Endothelial cell of umbilical vein (primary cell): ENCODE measurements at regions not wholly inside any gene's neighbourhood (a gene's known extent, or its start where the extent isn't known, plus 50 kb on each side); places are given as distances from the start of the nearest gene placed in this dataset.

Experiments
- BruUV-seq: library from RNA; stranded (reverse); fragments of 400-500 nt; replicated peaks from 2 replicates; lab custom pipeline; 2021; lab: Mats Ljungman, UMichigan
- CTCF ChIA-PET: fragments of 300-600, 350-600 bp; sonication (Branson Sonifier 250); formaldehyde crosslinking; loops from one replicate; lab custom pipeline; 2021; ENCODE audit warnings: antibody characterized with exemption, inconsistent platforms; lab: Charles Lee
- POLR2A ChIA-PET: fragments of 300-600, 350-600 bp; sonication (Branson Sonifier 250); formaldehyde crosslinking; loops from one replicate; lab custom pipeline; 2021; ENCODE audit warnings: antibody characterized with exemption, inconsistent platforms; lab: Charles Lee
- DNase-seq: peaks from one replicate; pipeline ENCODE4 v3.0.0-alpha.2; 2011; ENCODE audit warnings: low read depth, low spot score
- FAIRE-seq: peaks from 2 replicates; lab custom pipeline; 2011; peaks lifted over from hg19 to GRCh38; lab: Jason Lieb, UNC
- H2AFZ ChIP-seq: 2 replicates; pipeline ENCODE4 v1.6.0; 2012; ENCODE audit warnings: low read depth, low read length, control low read depth, inconsistent platforms
- H3K27ac ChIP-seq: 2 replicates; pipeline ENCODE4 v1.5.1; 2011; ENCODE audit warnings: low read depth, mild to moderate bottlenecking, control low read depth, low read length, moderate library complexity; ENCODE audit not compliant: insufficient read depth
- H3K27me3 ChIP-seq, 2 experiments: 2 replicates each; pipeline versions ENCODE4 v1.6.0 to v1.6.1; 2011; ENCODE audit warnings: low read length in 2 of 2, mixed read lengths in 1 of 2; ENCODE audit not compliant: control insufficient read depth in 2 of 2, insufficient read depth in 2 of 2
- H3K36me3 ChIP-seq, 2 experiments: 2 replicates in 1 of 2; 3 replicates in 1 of 2; pipeline ENCODE4 v1.5.1; 2011; ENCODE audit warnings: low read length in 2 of 2, mild to moderate bottlenecking in 1 of 2, moderate library complexity in 1 of 2; ENCODE audit not compliant: control insufficient read depth in 2 of 2, insufficient read depth in 2 of 2; ENCODE audit errors: extremely low read depth in 1 of 2
- H3K4me1 ChIP-seq: 3 replicates; pipeline ENCODE4 v1.5.1; 2011; ENCODE audit warnings: mild to moderate bottlenecking, low read length; ENCODE audit not compliant: control insufficient read depth, insufficient read depth; ENCODE audit errors: extremely low read depth
- H3K4me2 ChIP-seq: 2 replicates; pipeline ENCODE4 v1.6.1; 2011; ENCODE audit warnings: low read length, control low read depth, mixed read lengths; ENCODE audit not compliant: insufficient read depth
- H3K4me3 ChIP-seq, 3 experiments: fragments of 200-600 bp in 1 of 3; sonication (generic), shearing (Covaris generic) in 1 of 3; replicated peaks in 1 of 3; 2 replicates each; pipeline ENCODE4 v1.5.1; 2011 to 2016; ENCODE audit warnings: control low read depth in 3 of 3, low read length in 3 of 3, mild to moderate bottlenecking in 2 of 3, inconsistent platforms in 1 of 3, low read depth in 1 of 3, moderate library complexity in 1 of 3; ENCODE audit not compliant: insufficient read depth in 1 of 3
- H3K79me2 ChIP-seq: 2 replicates; pipeline ENCODE4 v1.6.0; 2012; ENCODE audit warnings: low read length, inconsistent platforms; ENCODE audit not compliant: control insufficient read depth, insufficient read depth
- H3K9ac ChIP-seq: replicated peaks from 2 replicates; pipeline ENCODE3; 2011; ENCODE audit warnings: low read length, control low read depth; ENCODE audit not compliant: insufficient read depth; ENCODE audit errors: extremely low read depth
- H3K9me1 ChIP-seq: replicated peaks from 3 replicates; pipeline ENCODE4 v1.6.0; 2011; ENCODE audit warnings: mild to moderate bottlenecking, low read length; ENCODE audit not compliant: control insufficient read depth, insufficient read depth; ENCODE audit errors: extremely low read depth
- H3K9me3 ChIP-seq: replicated peaks from 2 replicates; pipeline ENCODE4 v1.5.1; 2012; ENCODE audit warnings: low read length, inconsistent platforms; ENCODE audit not compliant: control insufficient read depth, insufficient read depth
- H4K20me1 ChIP-seq: replicated peaks from 2 replicates; pipeline ENCODE3; 2011; ENCODE audit warnings: mild to moderate bottlenecking, low read length; ENCODE audit not compliant: control insufficient read depth, insufficient read depth; ENCODE audit errors: extremely low read depth
- CTCF ChIP-seq, 2 donors: IDR thresholded peaks; 1 replicate in 1 of 2; 2 replicates in 1 of 2; pipeline ENCODE4 v1.5.1; 2011; ENCODE audit warnings: low read length in 2 of 2, mild to moderate bottlenecking in 2 of 2, moderate library complexity in 2 of 2, control low read depth in 1 of 2, inconsistent platforms in 1 of 2, low read depth in 1 of 2; ENCODE audit not compliant: insufficient read depth in 1 of 2; ENCODE audit errors: extremely low read depth in 1 of 2
- EZH2 ChIP-seq: IDR thresholded peaks from 2 replicates; pipeline ENCODE4 v1.6.1; 2012; ENCODE audit warnings: borderline replicate concordance, low read depth, mild to moderate bottlenecking, moderate library complexity, low read length, inconsistent platforms; ENCODE audit not compliant: severe bottlenecking
- FOS ChIP-seq: IDR thresholded peaks from 2 replicates; pipeline ENCODE4 v1.6.1; 2011; ENCODE audit warnings: mild to moderate bottlenecking, low read length, moderate library complexity, borderline replicate concordance; ENCODE audit not compliant: insufficient read depth
- GATA2 ChIP-seq: IDR thresholded peaks from 2 replicates; pipeline ENCODE4 v1.7.0; 2011; ENCODE audit warnings: low read depth, mild to moderate bottlenecking, moderate library complexity, mixed read lengths, low read length; ENCODE audit not compliant: insufficient read length, insufficient read depth
- JUN ChIP-seq: IDR thresholded peaks from 2 replicates; pipeline ENCODE4 v1.6.1; 2011; ENCODE audit warnings: borderline replicate concordance, low read depth; ENCODE audit not compliant: insufficient read length, insufficient read depth
- MAX ChIP-seq: IDR thresholded peaks from 2 replicates; pipeline ENCODE4 v1.6.1; 2011; ENCODE audit not compliant: insufficient read depth, insufficient read length
- MYC ChIP-seq: IDR thresholded peaks from one replicate; pipeline ENCODE4 v1.6.1; 2011; ENCODE audit warnings: mild to moderate bottlenecking, low read depth, low read length
- POLR2A ChIP-seq: IDR thresholded peaks from 2 replicates; pipeline ENCODE4 v1.6.1; 2012; ENCODE audit warnings: low read depth, mild to moderate bottlenecking, control low read depth, low read length
- POLR2AphosphoS5 ChIP-seq: IDR thresholded peaks from 2 replicates; pipeline ENCODE4 v1.6.1; 2012; ENCODE audit warnings: low read depth, mild to moderate bottlenecking, control low read depth, low read length, moderate library complexity; ENCODE audit not compliant: insufficient read depth
- dilution Hi-C: fragments of 300-500 bp; cut with MboI; formaldehyde crosslinking; loops from one replicate; pipeline ENCODE4 v1.15.0; 2019; ENCODE audit warnings: low sequenced_read_pairs; ENCODE audit not compliant: extremely low pct_ligation_motif_present
- intact Hi-C: fragments of 100-400 bp; cut with micrococcal nuclease; formaldehyde crosslinking; loops from one replicate; pipeline ENCODE4 v1.10.0; 2022

GRCh38 chr11:116651098-116651736, 121.6 kb downstream of the BUD13 start:
- dilution Hi-C loops, result no loop called here
- no peak overlapping the region for H2AFZ ChIP-seq
- no peaks in the 10 kb centered on the region for H3K9me1 ChIP-seq
- no peak overlapping the region for H3K9ac ChIP-seq
- no peaks in the 10 kb centered on the region for H3K9me3 ChIP-seq
- DNase-seq, result no peak
- intact Hi-C loops, result no loop called here
- H4K20me1 ChIP-seq, result no peaks in the 10 kb centered on the region
- no peak overlapping the region for H3K27ac ChIP-seq
- no peaks in the 10 kb centered on the region for H3K4me1 ChIP-seq
- no peak for TF ChIP-seq MAX
- no peak for TF ChIP-seq CTCF (IDR thresholded peaks at IDR 0.05; ENCODE audit: extremely low read depth in 1 of 2, insufficient read depth in 1 of 2, low read depth in 1 of 2, low read length in 2 of 2)
- TF ChIP-seq POLR2A, result no peak
- TF ChIP-seq EZH2, result no peak
- no peak for TF ChIP-seq POLR2AphosphoS5
- no peak for TF ChIP-seq GATA2
- no peak for TF ChIP-seq JUN
- no peak for TF ChIP-seq FOS
- no peak for TF ChIP-seq MYC
- ChIA-PET CTCF (interaction anchor here (1.7 kb wide), 1 partner anchor 137 kb away, joined by 7 read pairs; no protein-coding TSS in a partner anchor), POLR2A (no interaction called here)
- FAIRE-seq, result no peak
- BruUV-seq, result no TSS peak
- H3K79me2 ChIP-seq, result no peaks in the 10 kb centered on the region
- H3K36me3 ChIP-seq, result no peaks in the 10 kb centered on the region
- H3K4me2 ChIP-seq, result no peak overlapping the region
- H3K4me3 ChIP-seq, result no peak overlapping the region
- peaks cover 0 to 3% of the 10 kb centered on the region in 2 experiments for H3K27me3 ChIP-seq
